NCI-H128 (cell line): ENCODE measurements at regions not wholly inside any gene's neighbourhood (a gene's known extent, or its start where the extent isn't known, plus 50 kb on each side); places are given as distances from the start of the nearest gene placed in this dataset.
"Not testable (repeated sequence)": the region's sequence is repeated elsewhere in the genome, so short reads cannot be mapped to it uniquely, and the experiment has no call there.

Experiments used
- DNase-seq: peaks from one replicate; lab custom pipeline; 2025; ENCODE audit not compliant: unreplicated experiment; lab: John Stamatoyannopoulos, UW

DNA sequence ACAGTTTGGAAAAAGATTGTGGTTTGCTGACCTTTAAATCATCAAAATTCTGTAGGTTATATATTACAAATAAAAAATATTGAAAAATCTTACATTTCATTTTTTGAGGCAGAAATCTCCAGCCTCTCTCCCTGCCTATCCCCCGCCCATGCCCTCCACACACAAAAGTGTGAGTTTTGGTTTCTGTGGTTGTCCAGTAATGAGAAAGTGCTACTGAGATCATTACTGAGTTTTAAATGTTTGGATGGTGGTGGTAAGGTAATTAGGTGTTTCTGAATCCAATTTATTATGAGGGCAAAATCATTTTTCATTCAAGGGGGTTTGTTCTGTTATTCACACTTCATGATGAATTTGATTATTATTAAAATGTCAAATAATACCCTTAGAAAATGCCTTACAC lies 448.0 kb upstream of the SLC10A2 start:
- no peak for DNase-seq

- DNase-seq: no peak
These were observed 443.9 kb upstream of the SLC10A2 start for GRCh38 chr13:103510007-103510535.

- no peak for DNase-seq
These were observed 431.2 kb upstream of the SLC10A2 start for GRCh38 chr13:103497404-103497803.

DNA sequence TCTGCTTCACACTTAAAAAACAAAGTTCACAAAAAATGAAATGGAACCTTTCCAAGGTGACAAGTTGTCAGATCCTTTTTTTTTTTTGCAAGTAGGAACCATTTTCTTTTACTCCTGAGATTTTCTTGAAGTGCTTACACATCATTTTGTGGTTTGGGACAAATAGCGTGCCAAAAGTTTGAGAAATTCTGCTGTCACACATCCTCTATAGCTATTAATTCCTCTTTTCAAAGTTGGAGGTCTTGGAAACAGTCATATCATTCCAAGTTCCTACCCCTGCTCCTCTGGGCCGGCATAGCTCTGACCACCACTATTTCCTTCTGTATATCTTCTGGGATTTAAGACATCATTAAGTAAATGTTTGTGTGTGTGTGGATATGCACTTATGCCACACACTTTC lies 421.6 kb upstream of the SLC10A2 start:
- DNase-seq: no peak

DNA sequence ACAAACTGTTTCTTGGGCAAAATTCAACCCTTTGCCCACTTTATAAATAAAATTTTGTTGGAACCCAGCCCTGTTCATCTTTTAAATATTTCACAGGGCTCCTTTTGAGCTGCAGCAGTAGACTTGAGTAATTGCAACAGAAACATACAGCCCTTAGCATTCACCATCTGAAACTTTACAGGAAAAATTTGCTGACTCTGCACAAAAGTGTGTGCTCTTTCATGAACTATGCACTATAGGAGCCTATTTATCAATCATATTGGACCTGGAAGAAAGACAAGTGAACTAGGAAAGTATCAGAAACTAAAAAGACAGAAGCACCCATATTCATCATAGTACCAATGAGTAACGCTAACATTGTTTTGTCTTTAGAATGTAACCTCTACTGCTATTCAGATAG lies 406.9 kb upstream of the SLC10A2 start:
- no peak for DNase-seq

DNA sequence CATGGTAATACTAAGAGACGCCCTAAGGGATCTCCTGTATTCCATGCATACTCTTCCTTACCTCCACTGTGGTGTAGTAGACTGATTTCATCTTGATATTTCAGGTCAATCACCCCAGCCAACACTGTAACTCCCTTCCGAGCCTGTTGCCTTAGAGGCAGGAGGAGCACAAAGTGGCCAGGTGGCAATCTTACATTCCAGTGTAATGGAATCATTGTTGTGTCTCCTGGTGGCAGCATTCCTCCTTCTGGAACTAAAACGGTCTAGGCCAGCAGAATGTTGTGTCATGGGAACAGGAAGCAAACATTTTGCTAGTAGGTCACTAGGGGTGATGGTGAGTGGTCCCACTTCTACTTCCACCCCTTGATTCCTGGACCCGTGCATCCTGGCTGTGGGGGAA lies 405.7 kb upstream of the SLC10A2 start:
- DNase-seq: no peak

GRCh38 chr13:103469771-103470170 lies 403.6 kb upstream of the SLC10A2 start:
- no peak for DNase-seq

DNA sequence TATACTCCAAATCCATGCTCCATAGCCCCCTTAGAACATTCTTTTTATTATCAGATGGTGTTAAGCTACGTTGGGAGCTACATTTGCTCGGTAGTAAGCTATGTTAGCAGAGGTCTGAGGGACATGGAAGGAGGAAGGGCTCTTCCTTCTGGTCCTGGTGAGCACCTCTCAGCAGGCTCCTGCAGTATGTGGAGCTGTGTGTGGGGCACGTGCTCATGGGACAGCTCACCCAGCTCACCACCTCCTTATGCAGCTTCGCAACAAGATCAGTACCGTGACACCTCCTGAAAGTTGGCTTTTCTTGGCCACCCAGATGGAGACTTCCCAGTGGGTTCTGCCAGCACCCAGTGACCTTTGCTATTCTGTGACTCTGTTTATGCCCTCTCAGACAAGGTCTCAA lies 400.5 kb upstream of the SLC10A2 start:
- no peak for DNase-seq

DNA sequence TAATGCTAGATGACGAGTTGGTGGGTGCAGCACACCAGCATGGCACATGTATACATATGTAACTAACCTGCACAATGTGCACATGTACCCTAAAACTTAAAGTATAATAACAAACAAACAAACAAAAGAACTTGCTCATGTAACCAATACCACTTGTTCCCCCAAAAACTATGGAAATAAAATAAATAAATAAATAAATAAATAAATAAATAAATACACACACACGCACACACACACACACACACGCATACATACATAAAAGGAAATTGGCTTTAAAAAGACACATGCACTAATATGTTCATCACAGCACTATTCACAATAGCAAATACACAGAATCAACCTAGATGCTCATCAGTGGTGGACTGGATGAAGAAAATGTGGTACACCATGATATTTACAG lies 394.0 kb upstream of the SLC10A2 start:
- not testable (repeated sequence) for DNase-seq

DNA sequence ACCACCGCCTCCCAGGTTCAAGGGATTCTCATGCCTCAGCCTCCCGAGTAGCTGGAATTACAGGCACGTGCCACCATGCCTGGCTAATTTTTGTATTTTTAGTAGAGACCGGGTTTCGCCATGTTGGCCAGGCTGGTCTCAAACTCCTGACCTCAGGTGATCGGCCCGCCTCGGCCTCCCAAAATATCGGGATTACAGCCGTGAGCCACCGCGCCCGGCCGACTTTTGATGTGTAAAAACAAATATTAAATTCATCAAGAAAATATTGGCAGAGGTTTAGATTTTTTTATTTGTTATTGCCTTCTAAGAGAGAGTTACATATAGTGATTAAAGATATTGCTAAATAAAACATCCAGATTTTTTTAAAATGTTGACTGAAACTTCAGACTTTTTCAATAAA lies 390.8 kb upstream of the SLC10A2 start:
- DNase-seq: not testable (repeated sequence)

DNA sequence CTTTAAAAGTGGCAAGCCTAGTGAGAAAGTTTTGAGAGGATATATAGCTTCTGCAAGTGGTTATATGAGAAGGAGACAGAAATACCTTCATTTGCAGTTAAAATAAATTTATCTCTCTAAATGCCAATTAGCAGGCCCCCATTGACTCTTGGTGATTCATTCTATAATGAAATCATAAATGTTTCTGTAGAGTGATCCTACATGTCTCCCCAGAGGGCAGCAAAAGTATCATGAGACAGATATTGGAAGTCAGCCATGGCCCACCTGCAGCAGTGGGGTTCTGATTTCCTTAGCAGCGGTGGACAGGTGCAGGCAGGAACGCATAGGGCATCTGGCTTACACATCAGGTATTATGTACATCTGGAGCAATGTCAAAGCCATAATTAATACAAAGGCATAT lies 385.4 kb upstream of the SLC10A2 start:
- peak; percentile 46 for DNase-seq

- DNase-seq: no peak
These were observed 377.4 kb upstream of the SLC10A2 start for GRCh38 chr13:103443604-103444003.

GRCh38 chr13:103437651-103438050 lies 371.4 kb upstream of the SLC10A2 start:
- no peak for DNase-seq

DNA sequence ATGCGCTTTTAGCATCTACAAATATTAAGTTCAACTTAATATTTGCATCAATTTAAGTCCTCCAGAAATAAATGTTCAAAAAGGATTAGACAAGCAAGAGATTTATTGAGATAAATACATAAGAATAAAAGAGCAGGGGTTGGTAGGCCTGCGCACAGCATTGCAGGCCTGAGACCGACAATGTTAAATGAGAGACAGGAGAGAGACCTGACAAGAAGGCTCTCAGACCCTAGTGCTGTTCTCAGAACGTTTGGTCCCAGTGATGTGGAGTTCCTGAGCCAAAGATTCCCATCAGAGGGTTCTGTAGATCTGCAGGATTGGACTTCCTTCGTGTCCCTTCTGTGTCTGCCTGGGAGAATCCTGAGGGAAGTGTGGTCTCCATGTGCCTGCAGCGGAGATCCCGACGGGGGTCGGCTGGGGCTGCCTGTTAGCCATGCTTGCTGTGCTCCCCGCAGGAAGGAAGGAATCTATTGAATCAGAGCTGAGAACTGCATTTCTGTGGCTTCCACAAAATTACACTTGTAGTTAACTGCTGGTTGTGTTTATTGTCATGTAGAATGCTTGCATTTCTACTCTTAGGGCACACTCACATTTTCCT lies 369.9 kb upstream of the SLC10A2 start:
- no peak for DNase-seq

DNA sequence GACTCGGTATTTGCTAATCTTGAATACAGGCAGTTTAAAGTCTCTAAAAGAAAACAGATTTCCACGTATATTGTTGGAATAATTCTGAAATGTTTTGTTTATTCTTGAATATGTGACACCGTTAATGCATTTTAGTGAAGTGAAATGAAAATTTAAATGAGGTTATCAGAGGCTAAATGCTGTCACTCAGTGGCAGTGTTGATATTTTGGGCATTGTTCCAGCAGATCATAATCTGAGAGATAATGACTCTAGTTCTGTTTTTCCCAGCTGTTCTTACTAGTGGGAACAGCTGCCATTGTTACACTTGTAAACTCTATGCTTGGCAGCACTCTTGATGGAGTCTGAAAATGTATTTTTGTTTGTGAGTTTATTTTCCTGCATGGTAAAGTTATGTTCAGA lies 365.6 kb upstream of the SLC10A2 start:
- no peak for DNase-seq

- no peak for DNase-seq
These were observed 364.2 kb upstream of the SLC10A2 start for GRCh38 chr13:103430368-103430767.

GRCh38 chr13:103410002-103410401 lies 343.8 kb upstream of the SLC10A2 start:
- DNase-seq: no peak

DNA sequence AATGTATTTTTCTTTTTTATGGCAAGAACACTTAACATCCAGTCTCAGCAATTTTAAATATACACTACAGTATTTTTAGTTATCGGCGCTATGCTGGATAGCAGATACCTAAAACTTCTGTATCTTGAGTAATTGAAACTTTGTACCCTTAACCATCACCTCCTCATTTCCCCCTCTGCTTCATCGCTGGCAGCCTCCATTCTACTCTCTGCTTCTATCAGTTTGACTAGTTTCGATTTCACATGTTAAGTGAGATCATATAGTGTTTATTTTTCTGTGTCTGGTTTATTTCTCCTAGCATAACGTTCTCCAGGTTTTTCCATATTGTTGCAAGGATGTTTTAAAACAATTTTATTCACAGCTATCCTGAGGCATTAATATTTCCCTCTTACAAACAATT lies 340.8 kb upstream of the SLC10A2 start:
- DNase-seq: no peak

- no peak for DNase-seq
These were observed 339.1 kb upstream of the SLC10A2 start for GRCh38 chr13:103405297-103405696.

DNA sequence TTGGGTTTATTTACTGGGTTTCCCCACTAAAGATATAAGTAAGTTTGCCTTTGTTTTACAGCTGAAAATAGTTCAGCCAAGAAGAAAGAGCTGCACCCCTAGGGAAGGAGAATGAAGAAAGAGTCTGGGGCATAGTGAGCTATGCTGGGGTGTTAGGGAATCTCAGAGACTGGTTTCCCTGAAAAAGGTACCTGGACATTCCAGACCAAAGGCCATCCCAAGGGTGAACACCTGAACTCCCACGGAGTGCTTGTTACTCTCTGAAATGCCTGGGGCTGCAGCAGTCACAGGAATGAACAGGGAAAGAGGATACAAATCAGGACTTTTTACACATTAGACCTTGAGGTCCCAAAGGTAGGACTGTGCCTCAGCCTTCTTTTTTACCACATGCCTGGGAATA lies 337.6 kb upstream of the SLC10A2 start:
- DNase-seq: no peak

- DNase-seq: no peak
These were observed 337.0 kb upstream of the SLC10A2 start for GRCh38 chr13:103403148-103403740.

GRCh38 chr13:103395139-103395538 lies 328.9 kb upstream of the SLC10A2 start:
- no peak for DNase-seq

- no peak for DNase-seq
These were observed 328.4 kb upstream of the SLC10A2 start for GRCh38 chr13:103394618-103395017.
